Kidney epithelial cell (primary cell): ENCODE measurements at regions not wholly inside any gene's neighbourhood (a gene's known extent, or its start where the extent isn't known, plus 50 kb on each side); places are given as distances from the start of the nearest gene placed in this dataset.

Experiments used
- DNase-seq: peaks from one replicate; pipeline ENCODE4 v3.0.0-alpha.2; 2010; ENCODE audit warnings: low read depth
- H3K27me3 ChIP-seq: 2 replicates; pipeline ENCODE4 v1.6.0; 2011; ENCODE audit warnings: low read length; ENCODE audit not compliant: control insufficient read depth, insufficient read depth
- H3K36me3 ChIP-seq: 2 replicates; pipeline ENCODE4 v1.5.1; 2011; ENCODE audit warnings: low read length; ENCODE audit not compliant: control insufficient read depth, insufficient read depth
- H3K4me3 ChIP-seq: 2 replicates; pipeline ENCODE4 v1.5.1; 2011; ENCODE audit warnings: low read depth, mild to moderate bottlenecking, control low read depth, low read length
- TF ChIP-seq, protein P1 (sequence below): IDR thresholded peaks from 2 replicates; pipeline ENCODE4 v1.5.1; 2011; ENCODE audit warnings: mild to moderate bottlenecking, moderate library complexity, low read length, control low read depth, inconsistent platforms; ENCODE audit not compliant: insufficient read depth, poor library complexity, severe bottlenecking

- no peak for DNase-seq
- Histone ChIP-seq H3K27me3 (no peaks in the 10 kb centered on the region), H3K36me3 (no peaks in the 10 kb centered on the region), H3K4me3 (no peak overlapping the region)
- TF ChIP-seq, protein P1, sequence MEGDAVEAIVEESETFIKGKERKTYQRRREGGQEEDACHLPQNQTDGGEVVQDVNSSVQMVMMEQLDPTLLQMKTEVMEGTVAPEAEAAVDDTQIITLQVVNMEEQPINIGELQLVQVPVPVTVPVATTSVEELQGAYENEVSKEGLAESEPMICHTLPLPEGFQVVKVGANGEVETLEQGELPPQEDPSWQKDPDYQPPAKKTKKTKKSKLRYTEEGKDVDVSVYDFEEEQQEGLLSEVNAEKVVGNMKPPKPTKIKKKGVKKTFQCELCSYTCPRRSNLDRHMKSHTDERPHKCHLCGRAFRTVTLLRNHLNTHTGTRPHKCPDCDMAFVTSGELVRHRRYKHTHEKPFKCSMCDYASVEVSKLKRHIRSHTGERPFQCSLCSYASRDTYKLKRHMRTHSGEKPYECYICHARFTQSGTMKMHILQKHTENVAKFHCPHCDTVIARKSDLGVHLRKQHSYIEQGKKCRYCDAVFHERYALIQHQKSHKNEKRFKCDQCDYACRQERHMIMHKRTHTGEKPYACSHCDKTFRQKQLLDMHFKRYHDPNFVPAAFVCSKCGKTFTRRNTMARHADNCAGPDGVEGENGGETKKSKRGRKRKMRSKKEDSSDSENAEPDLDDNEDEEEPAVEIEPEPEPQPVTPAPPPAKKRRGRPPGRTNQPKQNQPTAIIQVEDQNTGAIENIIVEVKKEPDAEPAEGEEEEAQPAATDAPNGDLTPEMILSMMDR: no peak
Observed at GRCh38 chr2:6626401-6627012, 239.2 kb downstream of the CMPK2 start.

- Histone ChIP-seq H3K27me3 (no peaks in the 10 kb centered on the region), H3K36me3 (no peaks in the 10 kb centered on the region), H3K4me3 (no peak overlapping the region)
- TF ChIP-seq, protein P1: no peak
- DNase-seq: no peak
Observed at GRCh38 chr2:6627316-6627715, 238.4 kb downstream of the CMPK2 start.

DNA sequence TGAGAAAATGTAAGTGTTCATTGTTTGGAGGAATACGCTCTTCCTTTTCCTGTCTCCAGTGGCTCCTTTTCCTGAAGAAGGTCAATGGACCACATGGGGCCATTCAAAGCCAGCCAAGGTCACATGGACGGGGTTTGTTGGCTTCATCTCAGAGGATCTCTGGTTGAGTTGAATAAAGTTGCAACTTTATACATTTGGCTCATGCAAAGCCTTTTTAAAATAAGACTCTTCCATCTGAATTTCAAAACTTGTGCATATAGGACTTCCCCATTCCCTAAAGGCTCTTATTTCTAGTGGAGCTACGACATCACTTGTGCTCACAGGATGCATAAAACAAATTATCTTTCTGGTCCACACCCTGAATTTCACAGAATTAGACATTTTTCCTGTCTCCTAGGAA, 235.5 kb downstream of the CMPK2 start:
- TF ChIP-seq, protein P1: no peak
- DNase-seq: no peak
- H3K27me3 ChIP-seq: no peaks in the 10 kb centered on the region
- H3K36me3 ChIP-seq: no peaks in the 10 kb centered on the region
- H3K4me3 ChIP-seq: no peak overlapping the region

DNA sequence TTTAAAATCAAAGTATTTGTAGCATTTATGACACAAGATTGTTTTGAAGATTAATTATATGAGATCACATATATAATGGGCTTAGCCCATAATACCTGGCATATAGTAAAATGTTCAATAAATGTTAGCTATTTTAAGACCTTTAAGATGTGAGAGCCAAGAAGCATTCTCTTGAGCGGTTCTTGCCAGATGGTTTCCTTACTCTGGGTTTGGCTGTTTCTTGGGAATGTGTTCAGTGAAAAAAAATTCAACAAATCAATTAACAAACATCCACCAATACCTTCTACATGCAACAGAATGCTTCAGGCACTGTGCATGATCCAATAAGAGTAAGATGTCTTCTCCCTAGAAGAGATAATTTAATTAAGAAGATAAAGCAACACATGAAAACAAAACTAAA, 230.4 kb downstream of the CMPK2 start:
- no peaks in the 10 kb centered on the region for H3K27me3 ChIP-seq

GRCh38 chr2:6637330-6637729, 228.4 kb downstream of the CMPK2 start:
- Histone ChIP-seq H3K4me3 (no peak overlapping the region), H3K27me3 (no peaks in the 10 kb centered on the region), H3K36me3 (no peaks in the 10 kb centered on the region)
- no peak for DNase-seq
- TF ChIP-seq, protein P1: no peak

More for the DNA sequence above, 230.4 kb downstream of the CMPK2 start:
- DNase-seq: no peak
- Histone ChIP-seq H3K4me3 (no peak overlapping the region), H3K36me3 (no peaks in the 10 kb centered on the region)
- TF ChIP-seq, protein P1: no peak

DNA sequence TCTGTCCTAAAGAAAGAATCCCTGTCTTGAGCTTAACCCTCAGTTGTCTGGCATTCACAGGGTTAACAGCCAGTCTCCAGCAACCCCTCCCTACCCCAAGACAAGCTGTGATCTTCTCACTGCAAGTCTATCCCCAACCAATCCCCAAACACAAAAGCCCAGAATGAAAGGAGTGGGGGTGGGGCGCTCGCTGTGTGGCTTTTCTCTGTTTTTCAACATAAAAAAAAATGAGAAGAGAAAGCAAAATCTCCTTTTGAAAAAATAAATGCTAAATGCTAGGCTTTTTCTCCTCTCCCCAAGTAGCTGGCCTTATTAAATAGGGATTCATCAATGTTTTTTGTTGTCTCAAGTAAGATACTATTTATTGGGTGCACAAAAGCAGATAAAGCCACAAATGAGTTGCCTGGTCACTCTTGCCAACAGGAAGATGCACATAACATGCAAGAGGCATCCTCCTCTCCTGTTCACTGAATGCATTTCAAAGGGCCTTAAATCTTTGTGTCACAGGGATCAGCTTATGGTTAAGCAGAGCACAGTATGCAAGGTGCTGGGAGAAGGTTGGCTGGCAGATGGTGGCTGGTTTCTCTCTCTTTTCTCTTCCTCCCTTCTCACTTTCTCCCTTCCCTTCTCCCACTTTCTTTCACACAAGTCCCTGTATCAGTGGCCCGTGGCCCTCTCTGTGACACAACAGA, 225.6 kb downstream of the CMPK2 start:
- TF ChIP-seq, protein P1: no peak
- Histone ChIP-seq H3K4me3 (no peak overlapping the region), H3K27me3 (no peaks in the 10 kb centered on the region), H3K36me3 (no peaks in the 10 kb centered on the region)
- no peak for DNase-seq
